ENCODE measurements at regions not wholly inside any gene's neighbourhood (a gene's known extent, or its start where the extent isn't known, plus 50 kb on each side); places are given as distances from the start of the nearest gene placed in this dataset.

- TF ChIP-seq POLR2A (IDR thresholded peaks at IDR 0.05) = no peak
- no peak for TF ChIP-seq CTCF (IDR thresholded peaks at IDR 0.05)
- TF ChIP-seq EP300 (IDR thresholded peaks at IDR 0.05) = no peak
Measured at GRCh38 chr9:81137976-81138568, 551.3 kb downstream of the TLE1 start.

Data from sigmoid colon (tissue), 4 donors.